GM18502 (cell line): ENCODE measurements at regions not wholly inside any gene's neighbourhood (a gene's known extent, or its start where the extent isn't known, plus 50 kb on each side); places are given as distances from the start of the nearest gene placed in this dataset.

Experiments
- ATAC-seq: cut with Tn5 transposase; IDR thresholded peaks from one replicate; pipeline ENCODE4 v1.9.1; 2021; ENCODE audit warnings: mild to moderate bottlenecking; ENCODE audit not compliant: unreplicated experiment, poor library complexity

DNA sequence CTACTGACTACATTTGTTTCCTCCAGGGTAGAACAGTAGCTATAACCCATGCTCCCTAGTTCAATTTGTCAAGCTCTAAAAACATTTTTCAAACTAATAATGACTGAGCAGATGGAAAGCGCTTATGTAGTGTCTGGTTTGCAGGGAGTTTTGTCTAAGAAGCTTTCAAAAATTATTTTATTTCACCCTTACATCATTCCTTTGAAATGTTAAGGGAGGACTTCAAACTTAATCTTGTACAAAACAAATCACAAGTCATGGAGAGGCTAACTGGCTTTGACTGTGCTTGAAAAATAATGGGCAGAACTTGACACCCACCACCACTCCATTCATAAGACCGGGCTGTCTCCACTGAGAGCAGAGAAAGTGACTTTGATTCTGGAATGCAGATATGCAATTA lies 153.4 kb upstream of the QRFPR start:
- no peak for ATAC-seq

DNA sequence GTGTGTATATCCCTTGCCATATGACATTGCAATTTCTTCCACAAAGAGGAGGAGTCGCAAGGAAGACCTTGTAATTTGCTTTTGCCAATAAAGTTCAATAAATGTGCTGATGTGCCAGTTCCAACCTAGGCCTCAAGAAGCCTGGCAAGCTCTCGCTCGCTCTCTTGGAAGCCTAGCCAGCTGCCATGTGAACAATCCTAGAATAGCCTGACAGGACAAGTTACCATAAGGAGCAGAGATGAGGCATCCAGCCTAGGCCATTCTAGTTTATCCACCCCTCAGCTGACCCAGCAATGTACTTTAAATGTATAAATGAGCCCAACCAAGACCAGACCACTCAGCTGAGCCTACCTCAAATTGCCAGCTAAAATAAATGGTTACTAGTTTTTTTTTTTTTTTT lies 145.7 kb upstream of the QRFPR start:
- no peak for ATAC-seq

- no peak for ATAC-seq
These were observed 138.5 kb upstream of the QRFPR start for GRCh38 chr4:121519236-121519838.

DNA sequence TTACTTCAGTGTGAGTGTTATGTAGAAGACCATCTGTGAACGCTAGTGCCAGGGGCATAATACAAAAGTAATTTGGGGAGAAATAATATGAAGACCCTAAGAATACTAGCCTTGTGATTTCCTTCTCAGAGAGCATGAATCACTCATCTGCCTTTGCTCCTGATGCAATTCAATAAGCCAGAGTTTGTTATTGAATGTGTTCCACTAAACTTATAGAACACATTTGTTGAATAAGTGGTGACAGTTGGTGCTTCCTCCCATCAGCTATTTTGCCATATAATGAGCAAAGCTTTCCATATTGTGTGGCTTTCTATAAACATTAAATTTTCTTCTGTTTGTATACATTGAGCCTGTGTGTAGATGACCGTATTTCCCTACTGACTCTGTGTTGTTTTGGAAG lies 136.4 kb upstream of the QRFPR start:
- no peak for ATAC-seq

GRCh38 chr4:121514443-121514842 lies 133.6 kb upstream of the QRFPR start:
- ATAC-seq: no peak

GRCh38 chr4:121510341-121510874 lies 129.6 kb upstream of the QRFPR start:
- peak; percentile 93 for ATAC-seq

GRCh38 chr4:121485190-121485804 lies 104.5 kb upstream of the QRFPR start:
- ATAC-seq: no peak

DNA sequence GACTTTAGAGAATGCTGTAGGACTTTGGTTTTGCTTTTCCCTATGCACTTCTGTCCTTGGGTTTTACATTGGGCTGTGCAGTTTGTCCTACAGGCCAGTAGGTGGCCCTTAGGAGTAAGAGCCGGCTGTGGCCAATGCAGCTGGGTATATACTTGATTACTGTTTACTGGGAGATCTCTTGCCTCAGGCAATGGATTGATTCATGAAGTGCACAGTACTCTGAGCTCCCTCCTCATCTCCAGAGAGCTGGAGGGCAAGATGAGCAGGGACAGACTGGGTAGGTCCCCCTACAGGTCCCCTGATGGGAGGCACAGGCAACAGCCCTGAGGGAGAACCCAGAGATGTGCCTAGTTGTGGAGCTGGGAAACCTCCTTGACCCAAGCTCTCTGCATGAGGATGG lies 103.8 kb upstream of the QRFPR start:
- peak; percentile 98 for ATAC-seq

DNA sequence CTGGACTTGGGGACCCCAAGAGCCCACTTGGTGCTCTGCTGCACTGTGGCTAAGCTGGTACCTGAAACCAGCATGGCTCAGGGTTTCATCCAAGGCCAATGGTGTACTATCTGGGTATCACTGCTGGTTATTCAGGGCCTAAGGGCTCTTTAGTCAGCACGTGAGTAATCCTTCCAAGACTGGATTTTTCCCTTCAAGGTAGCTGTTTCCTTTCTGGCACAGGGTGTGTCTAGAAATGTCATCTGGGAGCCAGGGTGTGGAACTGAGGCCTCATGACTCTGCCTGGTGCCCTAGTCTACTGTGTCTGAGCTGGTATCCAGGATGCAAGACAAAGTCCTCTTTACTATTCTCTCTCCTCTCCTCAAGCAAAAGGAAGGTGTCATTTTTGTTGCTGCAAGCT lies 99.0 kb upstream of the QRFPR start:
- ATAC-seq: no peak

GRCh38 chr4:121477480-121477879 lies 96.7 kb upstream of the QRFPR start:
- no peak for ATAC-seq

DNA sequence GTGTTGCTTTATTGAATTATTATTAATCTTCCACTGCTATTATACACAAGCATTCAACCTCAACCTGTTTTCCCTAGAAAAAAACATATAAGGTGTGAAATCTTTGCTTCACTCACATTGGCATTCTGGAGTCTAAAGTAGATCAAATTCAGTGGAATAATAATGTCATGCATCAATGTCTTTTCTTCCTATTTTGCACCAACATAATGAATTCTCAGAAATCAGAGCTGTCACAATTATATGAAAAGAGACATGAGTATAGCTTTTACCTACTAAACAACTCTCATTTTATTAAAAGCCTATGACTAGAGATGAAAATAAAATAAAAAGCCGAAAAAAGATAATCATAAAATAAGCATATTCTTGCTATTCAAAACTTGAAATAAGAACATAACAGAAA lies 96.3 kb upstream of the QRFPR start:
- ATAC-seq: no peak

DNA sequence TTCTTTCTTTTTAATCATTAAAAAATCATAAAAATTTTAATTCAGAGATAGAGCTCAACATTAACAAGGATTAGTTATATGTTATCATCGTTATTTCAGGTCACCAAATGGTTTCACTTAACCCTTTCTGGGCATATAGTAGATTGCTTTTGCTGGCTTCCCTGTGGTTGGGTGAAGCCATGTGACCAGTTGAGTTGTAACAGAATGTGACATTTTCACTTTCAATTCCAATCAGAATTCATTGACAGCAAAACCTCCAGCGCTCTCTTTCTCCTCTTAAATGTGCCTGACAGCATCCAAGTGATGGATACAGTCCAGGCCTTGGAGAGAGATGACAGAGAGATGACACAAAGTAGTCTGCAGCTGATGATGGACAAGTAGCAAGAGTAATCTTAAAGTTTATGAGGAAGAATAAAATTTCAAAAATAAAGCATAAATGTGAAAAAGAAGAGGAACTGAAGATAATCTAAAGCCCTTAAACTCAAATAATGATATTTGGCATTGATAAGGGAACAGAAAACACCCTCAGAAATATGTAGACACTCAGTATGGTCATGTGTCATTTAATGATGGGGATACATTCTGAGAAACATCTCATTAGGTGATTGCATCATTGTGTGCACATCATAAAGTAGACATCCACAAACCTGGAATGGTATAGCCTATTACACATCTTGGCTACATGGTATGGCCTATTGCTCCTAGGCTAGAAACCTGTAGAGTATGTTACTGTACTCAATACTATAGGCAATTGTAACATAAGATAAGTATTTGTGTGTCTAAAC lies 92.3 kb upstream of the QRFPR start:
- ATAC-seq: peak; percentile 78

DNA sequence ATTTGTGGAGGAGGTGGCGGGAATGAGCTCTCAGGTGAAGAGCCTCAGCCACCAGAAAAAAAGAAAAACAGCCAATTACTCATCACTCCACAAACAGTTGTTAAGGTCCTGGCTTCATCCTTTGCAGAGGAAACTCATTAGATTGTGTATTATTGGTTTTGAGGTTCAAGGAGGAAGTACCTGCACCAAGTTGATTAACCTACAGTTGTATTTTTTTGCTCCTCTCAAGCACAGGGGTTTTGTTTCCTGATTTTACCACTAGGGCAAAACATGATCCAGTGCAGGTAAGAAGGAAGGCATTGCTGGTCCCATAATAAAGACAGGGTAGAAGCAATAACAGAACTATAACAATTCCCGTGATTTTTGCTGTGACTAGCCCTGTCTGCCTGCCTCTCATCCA lies 84.0 kb upstream of the QRFPR start:
- ATAC-seq: no peak

GRCh38 chr4:121462660-121463261 lies 81.9 kb upstream of the QRFPR start:
- ATAC-seq: peak; percentile 93

DNA sequence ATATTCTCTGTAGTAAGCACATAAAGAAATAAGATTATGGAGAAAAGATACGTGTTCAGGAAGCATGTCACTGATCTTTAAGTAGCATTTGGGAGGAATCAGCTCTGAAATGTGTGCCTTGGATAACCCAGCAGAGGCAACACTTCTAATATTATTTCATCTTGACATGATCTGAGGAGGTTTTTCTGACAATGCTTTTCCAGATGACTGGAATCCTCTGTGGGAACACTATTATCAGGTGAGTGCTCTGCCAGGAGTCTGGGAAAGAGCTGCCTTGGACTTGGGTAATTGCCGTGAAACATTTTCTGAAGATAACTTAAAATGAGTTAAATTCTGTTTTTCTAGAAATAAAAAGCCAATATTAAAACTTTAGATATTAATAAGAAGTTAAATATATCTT lies 78.2 kb upstream of the QRFPR start:
- ATAC-seq: no peak

DNA sequence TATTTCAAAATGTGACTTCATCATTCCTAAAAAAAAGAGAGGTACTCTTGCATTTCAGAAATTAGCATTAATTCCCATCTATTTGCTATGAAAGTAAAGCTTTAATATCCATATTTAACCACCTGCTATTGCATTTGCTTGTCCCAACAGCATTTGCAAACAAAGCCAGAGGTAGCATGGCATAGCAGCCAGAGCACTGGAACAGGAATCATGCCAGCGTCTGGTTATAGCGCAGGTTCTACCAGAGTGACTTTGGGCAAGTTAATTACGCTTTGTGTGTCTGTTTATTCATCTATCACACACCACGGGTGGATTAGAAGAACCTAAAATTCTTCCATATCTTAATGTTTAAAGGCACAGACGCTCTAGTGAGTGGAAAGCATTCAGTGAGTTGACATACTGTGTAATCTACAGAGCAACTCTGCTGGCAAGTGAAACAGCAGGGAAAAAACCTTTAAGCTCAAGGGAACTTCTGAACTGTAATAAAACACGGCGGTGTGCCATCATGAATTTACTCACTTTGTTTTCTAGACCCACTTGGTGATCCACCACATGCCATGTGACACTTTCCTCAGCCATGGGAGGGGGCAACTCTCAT lies 76.6 kb upstream of the QRFPR start:
- no peak for ATAC-seq

GRCh38 chr4:121455285-121455684 lies 74.5 kb upstream of the QRFPR start:
- no peak for ATAC-seq

DNA sequence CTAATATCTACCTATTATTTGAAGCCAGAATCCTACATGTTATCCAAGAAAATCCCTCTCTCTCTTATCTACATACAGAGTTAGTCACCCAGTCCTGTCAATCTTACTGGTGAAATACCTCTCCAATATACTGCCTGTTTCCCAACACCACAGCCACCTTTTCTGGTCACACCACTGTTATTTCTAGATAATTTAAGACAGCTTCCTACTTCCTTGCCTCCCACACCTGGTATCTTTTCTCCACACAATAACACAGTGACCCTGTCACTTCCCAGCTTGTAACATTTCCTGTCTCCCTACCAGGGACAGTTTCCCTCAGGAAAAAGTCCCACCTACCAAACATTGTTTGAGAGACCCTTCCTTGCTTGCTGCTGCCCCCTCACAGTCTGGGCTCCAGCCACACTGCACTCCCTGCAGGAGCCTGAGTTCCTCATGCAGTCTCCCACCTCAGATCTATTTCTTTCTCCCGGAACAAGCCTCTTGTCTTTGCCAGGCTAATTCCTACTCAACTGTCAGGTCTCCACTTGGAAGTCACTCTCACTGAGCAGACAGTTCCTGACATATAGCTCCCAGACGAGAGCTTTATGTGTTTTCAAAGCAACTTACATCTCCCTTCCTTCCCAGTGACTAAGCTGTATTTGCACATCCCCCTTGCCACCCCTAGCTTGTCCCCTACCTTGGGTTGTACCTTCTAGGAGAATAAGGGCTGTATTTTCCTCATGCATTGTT lies 73.6 kb upstream of the QRFPR start:
- ATAC-seq: no peak

- ATAC-seq: no peak
These were observed 70.5 kb upstream of the QRFPR start for GRCh38 chr4:121451310-121451709.

DNA sequence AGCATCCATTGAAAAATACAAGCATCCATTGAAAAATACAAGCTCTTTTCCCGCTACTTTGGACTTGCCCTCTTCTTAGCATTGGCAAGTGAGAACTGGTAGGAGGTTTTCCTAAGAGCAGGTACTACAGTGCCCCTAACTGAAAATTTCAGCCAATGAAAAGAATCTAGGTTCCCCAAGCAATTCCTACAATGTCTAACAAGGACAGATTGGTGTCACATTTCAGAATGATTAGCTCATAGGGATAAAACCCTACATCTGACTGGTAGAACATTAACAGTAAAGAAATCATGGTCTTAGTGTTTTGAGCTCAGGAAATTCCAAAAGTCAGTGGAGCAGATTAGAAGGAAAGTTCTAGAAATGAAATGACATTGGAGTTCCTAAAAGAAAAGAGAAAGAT lies 68.6 kb upstream of the QRFPR start:
- no peak for ATAC-seq
